ENCODE measurements at regions not wholly inside any gene's neighbourhood (a gene's known extent, or its start where the extent isn't known, plus 50 kb on each side); places are given as distances from the start of the nearest gene placed in this dataset.

GRCh38 chr14:53896726-53897125 lies 59.9 kb downstream of the BMP4 start:
- no peak for DNase-seq (ENCODE audit: low spot score)

GRCh38 chr14:53894456-53894855 lies 62.2 kb downstream of the BMP4 start:
- DNase-seq (ENCODE audit: low spot score) = no peak

GRCh38 chr14:53893374-53893773 lies 63.3 kb downstream of the BMP4 start:
- DNase-seq (ENCODE audit: low spot score) = no peak

- peak; percentile 26 for DNase-seq (ENCODE audit: low spot score)
Measured at GRCh38 chr14:53890611-53891101, 66.0 kb downstream of the BMP4 start.

GRCh38 chr14:53888535-53889386 lies 67.9 kb downstream of the BMP4 start:
- DNase-seq (ENCODE audit: low spot score) = no peak

- no peak for DNase-seq (ENCODE audit: low spot score)
Measured at GRCh38 chr14:53885136-53885640, 71.4 kb downstream of the BMP4 start.

- DNase-seq (ENCODE audit: low spot score) = no peak
Measured at GRCh38 chr14:53884601-53885000, 72.0 kb downstream of the BMP4 start.

- no peak for DNase-seq (ENCODE audit: low spot score)
Measured at GRCh38 chr14:53883739-53884138, 72.9 kb downstream of the BMP4 start.

GRCh38 chr14:53882684-53883083 lies 73.9 kb downstream of the BMP4 start:
- DNase-seq (ENCODE audit: low spot score) = no peak

- DNase-seq (ENCODE audit: low spot score) = no peak
Measured at GRCh38 chr14:53881921-53882320, 74.7 kb downstream of the BMP4 start.

GRCh38 chr14:53881161-53881871 lies 75.3 kb downstream of the BMP4 start:
- DNase-seq (ENCODE audit: low spot score) = no peak

GRCh38 chr14:53880761-53881160 lies 75.9 kb downstream of the BMP4 start:
- no peak for DNase-seq (ENCODE audit: low spot score)

GRCh38 chr14:53879747-53880146 lies 76.9 kb downstream of the BMP4 start:
- DNase-seq (ENCODE audit: low spot score) = no peak

- DNase-seq (ENCODE audit: low spot score) = no peak
Measured at GRCh38 chr14:53879022-53879686, 77.5 kb downstream of the BMP4 start.

- DNase-seq (ENCODE audit: low spot score) = no peak
Measured at GRCh38 chr14:53875324-53875897, 81.2 kb downstream of the BMP4 start.

GRCh38 chr14:53874704-53875103 lies 81.9 kb downstream of the BMP4 start:
- DNase-seq (ENCODE audit: low spot score) = no peak

- DNase-seq (ENCODE audit: low spot score) = no peak
Measured at GRCh38 chr14:53872681-53873089, 83.9 kb downstream of the BMP4 start.

- no peak for DNase-seq (ENCODE audit: low spot score)
Measured at GRCh38 chr14:53871951-53872350, 84.7 kb downstream of the BMP4 start.

GRCh38 chr14:53871011-53871410 lies 85.6 kb downstream of the BMP4 start:
- no peak for DNase-seq (ENCODE audit: low spot score)

GRCh38 chr14:53865711-53866110 lies 90.9 kb downstream of the BMP4 start:
- no peak for DNase-seq (ENCODE audit: low spot score)

GRCh38 chr14:53861781-53862180 lies 94.8 kb downstream of the BMP4 start:
- DNase-seq (ENCODE audit: low spot score) = no peak

- no peak for DNase-seq (ENCODE audit: low spot score)
Measured at GRCh38 chr14:53858345-53858684, 98.3 kb downstream of the BMP4 start.
